ENCODE measurements at regions not wholly inside any gene's neighbourhood (a gene's known extent, or its start where the extent isn't known, plus 50 kb on each side); places are given as distances from the start of the nearest gene placed in this dataset.

- Mint-ChIP-seq H3K36me3 (no peaks in the 10 kb centered on the region), H3K27me3 (peaks cover 6% of the 10 kb centered on the region), H3K4me1 (ENCODE audit: unreplicated experiment) (no peaks in the 10 kb centered on the region), H3K4me3 (no peak overlapping the region), H3K9me3 (no peaks in the 10 kb centered on the region), H3K27ac (no peak overlapping the region)
- DNase-seq (ENCODE audit: extremely low spot score, unreplicated experiment): no peak
- TF ChIP-seq, protein P1, sequence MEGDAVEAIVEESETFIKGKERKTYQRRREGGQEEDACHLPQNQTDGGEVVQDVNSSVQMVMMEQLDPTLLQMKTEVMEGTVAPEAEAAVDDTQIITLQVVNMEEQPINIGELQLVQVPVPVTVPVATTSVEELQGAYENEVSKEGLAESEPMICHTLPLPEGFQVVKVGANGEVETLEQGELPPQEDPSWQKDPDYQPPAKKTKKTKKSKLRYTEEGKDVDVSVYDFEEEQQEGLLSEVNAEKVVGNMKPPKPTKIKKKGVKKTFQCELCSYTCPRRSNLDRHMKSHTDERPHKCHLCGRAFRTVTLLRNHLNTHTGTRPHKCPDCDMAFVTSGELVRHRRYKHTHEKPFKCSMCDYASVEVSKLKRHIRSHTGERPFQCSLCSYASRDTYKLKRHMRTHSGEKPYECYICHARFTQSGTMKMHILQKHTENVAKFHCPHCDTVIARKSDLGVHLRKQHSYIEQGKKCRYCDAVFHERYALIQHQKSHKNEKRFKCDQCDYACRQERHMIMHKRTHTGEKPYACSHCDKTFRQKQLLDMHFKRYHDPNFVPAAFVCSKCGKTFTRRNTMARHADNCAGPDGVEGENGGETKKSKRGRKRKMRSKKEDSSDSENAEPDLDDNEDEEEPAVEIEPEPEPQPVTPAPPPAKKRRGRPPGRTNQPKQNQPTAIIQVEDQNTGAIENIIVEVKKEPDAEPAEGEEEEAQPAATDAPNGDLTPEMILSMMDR (conservative IDR thresholded peaks at IDR 0.05): no peak
Observed at GRCh38 chr2:140178234-140178633, 1398.0 kb upstream of the NXPH2 start.

DNA sequence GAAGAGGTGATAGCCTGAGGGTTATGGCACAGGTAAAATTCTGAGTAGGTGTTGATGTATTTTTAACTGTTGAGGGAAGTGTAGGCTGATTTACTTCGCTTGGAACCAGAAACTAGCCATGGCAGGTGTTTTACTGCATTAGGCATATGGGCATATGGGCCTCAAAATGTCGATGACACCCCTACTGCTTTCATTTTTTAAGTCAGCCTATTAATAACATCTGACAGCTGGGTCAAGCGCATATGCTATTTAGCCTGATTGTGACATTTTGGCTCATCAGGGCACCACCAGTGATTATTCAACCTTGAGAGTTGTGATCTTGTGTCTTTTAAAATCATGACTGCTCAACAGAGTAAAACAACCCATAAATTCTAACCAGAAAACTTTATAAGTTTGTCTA lies 1396.9 kb upstream of the NXPH2 start:
- no peak overlapping the region for H3K27ac Mint-ChIP-seq

GRCh38 chr2:140173790-140174189 lies 1393.6 kb upstream of the NXPH2 start:
- no peak for DNase-seq (ENCODE audit: extremely low spot score, unreplicated experiment)
- no peaks in the 10 kb centered on the region for H3K36me3 Mint-ChIP-seq
- no peak overlapping the region for H3K4me3 Mint-ChIP-seq
- TF ChIP-seq, protein P1 (conservative IDR thresholded peaks at IDR 0.05): no peak
- peaks cover 5% of the 10 kb centered on the region for H3K9me3 Mint-ChIP-seq
- peaks cover 5% of the 10 kb centered on the region for H3K27me3 Mint-ChIP-seq
- H3K4me1 Mint-ChIP-seq (ENCODE audit: unreplicated experiment): no peaks in the 10 kb centered on the region
- H3K27ac Mint-ChIP-seq: no peak overlapping the region

More for the DNA sequence above, 1396.9 kb upstream of the NXPH2 start:
- Mint-ChIP-seq H3K9me3 (no peaks in the 10 kb centered on the region), H3K4me3 (no peak overlapping the region), H3K27me3 (peaks cover 10% of the 10 kb centered on the region), H3K4me1 (ENCODE audit: unreplicated experiment) (no peaks in the 10 kb centered on the region), H3K36me3 (no peaks in the 10 kb centered on the region)
- TF ChIP-seq, protein P1 (conservative IDR thresholded peaks at IDR 0.05): no peak
- DNase-seq (ENCODE audit: extremely low spot score, unreplicated experiment): no peak

- TF ChIP-seq, protein P1 (conservative IDR thresholded peaks at IDR 0.05): no peak
- H3K9me3 Mint-ChIP-seq: no peaks in the 10 kb centered on the region
- DNase-seq (ENCODE audit: extremely low spot score, unreplicated experiment): no peak
- H3K4me3 Mint-ChIP-seq: no peak overlapping the region
- no peaks in the 10 kb centered on the region for H3K36me3 Mint-ChIP-seq
- H3K4me1 Mint-ChIP-seq (ENCODE audit: unreplicated experiment): no peaks in the 10 kb centered on the region
- H3K27me3 Mint-ChIP-seq: no peaks in the 10 kb centered on the region
- no peak overlapping the region for H3K27ac Mint-ChIP-seq
Observed at GRCh38 chr2:140164449-140164848, 1384.3 kb upstream of the NXPH2 start.

DNA sequence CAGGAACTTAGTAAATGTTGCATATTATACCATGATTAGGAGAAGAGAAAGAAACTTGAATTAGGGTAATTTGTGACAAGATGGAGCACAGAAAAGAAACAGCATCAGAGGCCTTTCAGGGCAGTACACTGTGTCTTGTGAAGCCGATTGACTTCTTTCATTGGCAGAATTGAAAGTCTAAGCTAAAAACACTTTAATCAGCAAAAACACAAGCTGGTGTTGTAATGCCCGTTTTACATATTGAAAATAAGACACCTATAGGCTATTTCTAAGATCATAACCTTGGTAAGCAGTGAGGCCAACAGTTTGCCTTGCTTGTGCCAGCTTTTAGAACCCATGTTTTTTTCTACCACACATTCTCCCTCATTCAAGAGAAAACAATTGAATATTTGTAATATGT lies 1378.1 kb upstream of the NXPH2 start:
- TF ChIP-seq, protein P1 (conservative IDR thresholded peaks at IDR 0.05): no peak
- H3K4me3 Mint-ChIP-seq: no peak overlapping the region
- H3K9me3 Mint-ChIP-seq: peaks cover 5% of the 10 kb centered on the region
- no peaks in the 10 kb centered on the region for H3K4me1 Mint-ChIP-seq (ENCODE audit: unreplicated experiment)
- H3K27ac Mint-ChIP-seq: no peak overlapping the region
- DNase-seq (ENCODE audit: extremely low spot score, unreplicated experiment): no peak
- no peaks in the 10 kb centered on the region for H3K36me3 Mint-ChIP-seq
- no peaks in the 10 kb centered on the region for H3K27me3 Mint-ChIP-seq

DNA sequence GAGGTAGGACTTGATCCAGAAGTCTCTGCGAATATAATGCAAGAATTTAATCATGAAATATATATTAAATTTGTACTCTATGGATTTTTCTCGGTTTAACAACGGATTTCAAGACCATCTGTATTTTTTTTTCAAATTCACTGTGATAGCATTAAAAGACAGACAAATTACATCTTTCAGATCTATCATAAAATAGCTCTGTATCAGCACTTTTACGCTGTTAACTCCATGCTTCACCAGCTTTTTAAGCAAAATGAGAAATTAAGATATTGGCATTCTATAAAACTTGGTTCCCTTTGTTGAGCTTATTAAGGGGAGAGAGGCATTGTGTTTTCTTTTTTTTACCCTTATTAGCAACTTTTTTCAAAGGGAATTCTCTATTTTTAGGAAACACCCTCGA lies 1377.6 kb upstream of the NXPH2 start:
- no peak overlapping the region for H3K4me3 Mint-ChIP-seq

More for the DNA sequence above, 1377.6 kb upstream of the NXPH2 start:
- TF ChIP-seq, protein P1 (conservative IDR thresholded peaks at IDR 0.05): no peak
- no peak for DNase-seq (ENCODE audit: extremely low spot score, unreplicated experiment)
- H3K9me3 Mint-ChIP-seq: peaks cover 5% of the 10 kb centered on the region
- H3K27ac Mint-ChIP-seq: no peak overlapping the region
- no peaks in the 10 kb centered on the region for H3K36me3 Mint-ChIP-seq
- no peaks in the 10 kb centered on the region for H3K4me1 Mint-ChIP-seq (ENCODE audit: unreplicated experiment)
- no peaks in the 10 kb centered on the region for H3K27me3 Mint-ChIP-seq

Data from type B pancreatic cell (in vitro differentiated cells).